ENCODE measurements at regions not wholly inside any gene's neighbourhood (a gene's known extent, or its start where the extent isn't known, plus 50 kb on each side); places are given as distances from the start of the nearest gene placed in this dataset.

- no peak for DNase-seq (ENCODE audit: low read depth in 2 of 2)
These were observed 840.8 kb upstream of the HTR2C start for GRCh38 chrX:113743069-113743468.

- no peak for DNase-seq (ENCODE audit: low read depth in 2 of 2)
These were observed 842.1 kb upstream of the HTR2C start for GRCh38 chrX:113741744-113742143.

- no peak for DNase-seq (ENCODE audit: low read depth in 2 of 2)
These were observed 854.9 kb upstream of the HTR2C start for GRCh38 chrX:113728937-113729336.

GRCh38 chrX:113726898-113727297 lies 857.0 kb upstream of the HTR2C start:
- DNase-seq (ENCODE audit: low read depth in 2 of 2): no peak

- no peak for DNase-seq (ENCODE audit: low read depth in 2 of 2)
These were observed 857.4 kb upstream of the HTR2C start for GRCh38 chrX:113726466-113726865.

GRCh38 chrX:113726009-113726408 lies 857.9 kb upstream of the HTR2C start:
- no peak for DNase-seq (ENCODE audit: low read depth in 2 of 2)

GRCh38 chrX:113699939-113700338 lies 859.3 kb upstream of the AMOT start:
- DNase-seq (ENCODE audit: low read depth in 2 of 2): no peak

- no peak for DNase-seq (ENCODE audit: low read depth in 2 of 2)
These were observed 834.6 kb upstream of the AMOT start for GRCh38 chrX:113675278-113675677.

GRCh38 chrX:113651306-113651705 lies 810.7 kb upstream of the AMOT start:
- no peak for DNase-seq (ENCODE audit: low read depth in 2 of 2)

- no peak for DNase-seq (ENCODE audit: low read depth in 2 of 2)
These were observed 803.8 kb upstream of the AMOT start for GRCh38 chrX:113644426-113644825.

GRCh38 chrX:113634565-113634964 lies 793.9 kb upstream of the AMOT start:
- DNase-seq (ENCODE audit: low read depth in 2 of 2): no peak

- DNase-seq (ENCODE audit: low read depth in 2 of 2): no peak
These were observed 788.7 kb upstream of the AMOT start for GRCh38 chrX:113629326-113629725.

- DNase-seq (ENCODE audit: low read depth in 2 of 2): no peak
These were observed 753.7 kb upstream of the AMOT start for GRCh38 chrX:113594123-113594841.

- DNase-seq (ENCODE audit: low read depth in 2 of 2): no peak
These were observed 745.8 kb upstream of the AMOT start for GRCh38 chrX:113586281-113586898.

GRCh38 chrX:113580486-113580885 lies 739.9 kb upstream of the AMOT start:
- no peak for DNase-seq (ENCODE audit: low read depth in 2 of 2)

GRCh38 chrX:113558576-113558975 lies 717.9 kb upstream of the AMOT start:
- DNase-seq (ENCODE audit: low read depth in 2 of 2): no peak

- no peak for DNase-seq (ENCODE audit: low read depth in 2 of 2)
These were observed 711.3 kb upstream of the AMOT start for GRCh38 chrX:113551919-113552318.

GRCh38 chrX:113548308-113549015 lies 707.8 kb upstream of the AMOT start:
- DNase-seq (ENCODE audit: low read depth in 2 of 2): no peak

- no peak for DNase-seq (ENCODE audit: low read depth in 2 of 2)
These were observed 704.4 kb upstream of the AMOT start for GRCh38 chrX:113545040-113545439.

GRCh38 chrX:113539599-113540356 lies 699.1 kb upstream of the AMOT start:
- DNase-seq (ENCODE audit: low read depth in 2 of 2): no peak

GRCh38 chrX:113529426-113530013 lies 688.9 kb upstream of the AMOT start:
- DNase-seq (ENCODE audit: low read depth in 2 of 2): no peak

GRCh38 chrX:113522814-113523213 lies 682.2 kb upstream of the AMOT start:
- no peak for DNase-seq (ENCODE audit: low read depth in 2 of 2)
